Stomach (tissue), 8 donors: ENCODE measurements at regions not wholly inside any gene's neighbourhood (a gene's known extent, or its start where the extent isn't known, plus 50 kb on each side); places are given as distances from the start of the nearest gene placed in this dataset.

Source experiments
- DNase-seq, 2 donors: peaks; one replicate each; pipeline versions ENCODE4 v3.0.0 to v3.0.0-alpha.2; 2013 to 2019
- H3K27ac ChIP-seq, 5 donors: fragments of 200-600 bp in 4 of 5; sonication (generic) in 4 of 5; one replicate each; pipeline ENCODE4 v1.5.1; 2013 to 2019; ENCODE audit warnings: mild to moderate bottlenecking in 1 of 5, moderate library complexity in 1 of 5
- H3K27me3 ChIP-seq, 3 donors: fragments of 200-600 bp; sonication (generic); one replicate each; pipeline ENCODE4 v1.5.1; 2017 to 2019; ENCODE audit warnings: mixed run types in 1 of 3
- H3K36me3 ChIP-seq, 4 donors: fragments of 200-600 bp; sonication (generic); 1 replicate in 3 of 4; 2 replicates in 1 of 4; pipeline ENCODE4 v1.5.1; 2016 to 2019
- H3K4me1 ChIP-seq, 4 donors: fragments of 200-600 bp; sonication (generic); one replicate each; pipeline ENCODE4 v1.5.1; 2016 to 2019
- H3K4me3 ChIP-seq, 4 donors: fragments of 200-600 bp; sonication (generic) in 3 of 4; one replicate each; pipeline ENCODE4 v1.5.1; 2016 to 2019; ENCODE audit warnings: mild to moderate bottlenecking in 1 of 4
- H3K9me3 ChIP-seq, 4 donors: fragments of 200-600 bp; sonication (generic); one replicate each; pipeline ENCODE4 v1.5.1; 2016 to 2019
- EP300 ChIP-seq: sonication (generic); formaldehyde crosslinking; IDR thresholded peaks from one replicate; pipeline ENCODE4 v1.6.1; 2017; ENCODE audit warnings: antibody characterized with exemption
- POLR2A ChIP-seq, 4 donors: fragments of 450-650 bp; IDR thresholded peaks; one replicate each; pipeline ENCODE4 v1.6.1; 2016; ENCODE audit warnings: antibody characterized with exemption in 4 of 4, control low read depth in 2 of 4, mild to moderate bottlenecking in 1 of 4, moderate library complexity in 1 of 4
- POLR2AphosphoS5 ChIP-seq, 3 donors: sonication (generic); formaldehyde crosslinking; IDR thresholded peaks; one replicate each; pipeline ENCODE4 v1.6.1; 2016; ENCODE audit warnings: antibody characterized with exemption in 3 of 3
- WGBS, 5 donors: extraction: QIAGEN DNeasy Blood & Tissue Kit in 3 of 5; methylation state at CpG; one replicate each; pipeline versions ENCODE4 v1.1.5 to v1.1.7; 2013 to 2018; 5-methylcytosine and 5-hydroxymethylcytosine counted together
- intact Hi-C: fragments of 100-400 bp; cut with DNase I; formaldehyde crosslinking; loops from one replicate; pipeline ENCODE4 v1.15.1; 2023; ENCODE audit warnings: low total_unique reads
- TF ChIP-seq, protein P1 (sequence below), 7 experiments: fragments of 450-650 bp in 4 of 7; fragments of 200-600 bp in 3 of 7; sonication (generic) in 3 of 7; IDR thresholded peaks; one replicate each; pipeline ENCODE4 v1.5.1; 2016 to 2019; ENCODE audit warnings: antibody characterized with exemption in 7 of 7, control low read depth in 2 of 7, mild to moderate bottlenecking in 1 of 7
- donor health status: healthy with polysubstance abuse.
- donor health status: Bipolar disorder and iron deficiency.
- donor health status: healthy.

DNA sequence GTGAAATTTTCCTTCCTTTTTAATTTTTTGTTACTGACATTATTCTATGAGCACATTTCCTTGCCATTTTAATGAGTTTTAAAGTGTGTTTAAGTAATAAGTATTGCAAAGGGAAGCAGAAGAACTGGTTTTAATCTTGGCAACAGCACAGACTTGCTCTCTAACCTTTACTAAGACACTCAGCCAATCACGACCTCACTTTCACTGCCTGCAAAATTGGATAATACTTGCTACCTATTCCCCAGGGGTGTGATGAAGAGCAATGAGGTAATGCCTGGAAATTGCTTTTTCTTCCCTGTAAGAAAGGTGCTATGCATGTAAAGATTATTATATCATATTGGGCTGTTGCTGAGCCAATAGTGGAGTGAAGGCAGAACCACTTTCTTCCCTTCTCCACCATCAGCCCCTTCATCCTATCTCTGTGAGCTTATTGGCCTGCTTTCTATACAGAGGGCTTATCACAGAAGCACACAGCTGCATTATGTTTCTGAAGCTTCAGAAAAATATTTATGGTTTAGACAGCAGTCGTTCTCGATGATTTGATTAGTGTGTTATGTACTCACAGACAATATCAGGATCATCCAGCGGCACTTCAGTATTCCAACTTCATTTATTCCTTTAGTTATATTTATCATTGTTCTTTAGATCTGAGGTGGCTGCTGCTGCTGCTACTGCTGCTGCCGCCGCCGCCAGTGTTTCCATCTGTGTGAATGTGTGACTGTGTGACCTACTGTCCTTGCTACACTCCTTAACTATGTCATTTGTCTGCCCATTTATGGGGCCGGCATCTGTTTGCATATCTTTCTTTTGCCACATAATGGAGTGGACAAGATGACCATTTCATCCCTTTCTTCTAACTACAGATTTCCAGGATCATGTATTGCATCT, 255.1 kb downstream of the C4orf33 start:
- no peak overlapping the region for H3K27ac ChIP-seq
- peak in 1 of 2 donors; percentile 57 for DNase-seq
- no peaks in the 10 kb centered on the region for H3K36me3 ChIP-seq
- intact Hi-C loops: no loop called here
- no peaks in the 10 kb centered on the region for H3K9me3 ChIP-seq
- peaks cover 0 to 8% (median 0%) of the 10 kb centered on the region in 3 donors for H3K27me3 ChIP-seq
- no peak overlapping the region for H3K4me3 ChIP-seq
- peaks cover 0 to 9% (median 0%) of the 10 kb centered on the region in 4 donors for H3K4me1 ChIP-seq
- WGBS, 5 donors: 63 to 70% (median 67%) methylated on average over 8 of the region's 8 CpGs
- TF ChIP-seq POLR2AphosphoS5 (IDR thresholded peaks at IDR 0.05) (no peak), EP300 (no peak), POLR2A (IDR thresholded peaks at IDR 0.05) (no peak)
- TF ChIP-seq, protein P1, sequence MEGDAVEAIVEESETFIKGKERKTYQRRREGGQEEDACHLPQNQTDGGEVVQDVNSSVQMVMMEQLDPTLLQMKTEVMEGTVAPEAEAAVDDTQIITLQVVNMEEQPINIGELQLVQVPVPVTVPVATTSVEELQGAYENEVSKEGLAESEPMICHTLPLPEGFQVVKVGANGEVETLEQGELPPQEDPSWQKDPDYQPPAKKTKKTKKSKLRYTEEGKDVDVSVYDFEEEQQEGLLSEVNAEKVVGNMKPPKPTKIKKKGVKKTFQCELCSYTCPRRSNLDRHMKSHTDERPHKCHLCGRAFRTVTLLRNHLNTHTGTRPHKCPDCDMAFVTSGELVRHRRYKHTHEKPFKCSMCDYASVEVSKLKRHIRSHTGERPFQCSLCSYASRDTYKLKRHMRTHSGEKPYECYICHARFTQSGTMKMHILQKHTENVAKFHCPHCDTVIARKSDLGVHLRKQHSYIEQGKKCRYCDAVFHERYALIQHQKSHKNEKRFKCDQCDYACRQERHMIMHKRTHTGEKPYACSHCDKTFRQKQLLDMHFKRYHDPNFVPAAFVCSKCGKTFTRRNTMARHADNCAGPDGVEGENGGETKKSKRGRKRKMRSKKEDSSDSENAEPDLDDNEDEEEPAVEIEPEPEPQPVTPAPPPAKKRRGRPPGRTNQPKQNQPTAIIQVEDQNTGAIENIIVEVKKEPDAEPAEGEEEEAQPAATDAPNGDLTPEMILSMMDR (IDR thresholded peaks at IDR 0.05): no peak

DNA sequence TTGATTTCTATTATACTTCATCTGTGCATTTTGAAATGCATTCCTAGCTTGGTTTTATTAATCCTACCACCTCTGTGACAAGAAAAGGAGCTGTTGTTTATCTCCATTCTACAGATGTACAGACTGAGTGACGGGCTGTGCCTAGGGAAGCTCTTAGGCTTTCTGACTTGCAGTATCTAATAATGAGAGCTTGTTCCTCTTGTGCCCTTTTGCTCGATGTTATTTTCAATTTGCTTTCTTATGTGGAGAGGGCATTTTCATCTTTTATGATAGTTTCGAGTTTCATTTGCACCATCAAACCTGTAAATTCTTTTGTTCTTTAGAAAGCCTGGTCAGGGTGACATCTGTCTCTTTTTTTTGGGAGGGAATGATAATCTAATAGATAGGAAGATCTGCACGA, 256.5 kb downstream of the C4orf33 start:
- TF ChIP-seq, protein P1 (IDR thresholded peaks at IDR 0.05): no peak
- no peak for TF ChIP-seq POLR2A (IDR thresholded peaks at IDR 0.05)
- no peak for TF ChIP-seq POLR2AphosphoS5 (IDR thresholded peaks at IDR 0.05)
- no peak for TF ChIP-seq EP300
- H3K36me3 ChIP-seq: no peaks in the 10 kb centered on the region
- H3K9me3 ChIP-seq: no peaks in the 10 kb centered on the region
- H3K27ac ChIP-seq: no peak overlapping the region
- 72 to 79% (median 77%) methylated on average over 4 of the region's 4 CpGs for WGBS, 5 donors
- no peak overlapping the region for H3K4me3 ChIP-seq
- intact Hi-C loops: no loop called here
- peaks cover 0 to 8% (median 0%) of the 10 kb centered on the region in 3 donors for H3K27me3 ChIP-seq
- H3K4me1 ChIP-seq: peaks cover 0 to 11% (median 0%) of the 10 kb centered on the region in 4 donors
- DNase-seq: no peak

DNA sequence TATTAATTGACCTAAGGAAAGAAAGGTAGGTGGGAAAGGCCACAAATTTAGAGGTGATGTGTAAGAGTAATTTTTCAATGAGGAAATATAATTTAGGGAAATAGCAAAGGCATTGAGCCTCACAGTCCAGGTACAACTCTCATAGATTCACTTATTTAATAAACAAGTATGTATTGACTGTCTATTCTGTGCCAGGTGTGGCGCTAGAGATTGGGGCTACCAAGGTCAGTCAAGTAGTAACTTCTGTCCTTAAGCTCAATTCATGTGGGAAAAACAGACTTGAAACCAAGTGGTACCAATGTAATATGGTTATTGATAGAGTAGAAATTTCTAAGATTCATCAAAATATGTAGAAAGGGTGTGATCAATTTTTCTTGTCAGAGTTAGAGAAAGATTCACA, 257.5 kb downstream of the C4orf33 start:
- no peak overlapping the region for H3K27ac ChIP-seq
- no peaks in the 10 kb centered on the region for H3K36me3 ChIP-seq
- H3K4me3 ChIP-seq: no peak overlapping the region
- DNase-seq: no peak
- 74 to 90% (median 85%) methylated on average over 1 of the region's 1 CpG for WGBS, 5 donors
- H3K4me1 ChIP-seq: peaks cover 0 to 11% (median 0%) of the 10 kb centered on the region in 4 donors
- intact Hi-C loops: no loop called here
- H3K9me3 ChIP-seq: no peaks in the 10 kb centered on the region
- TF ChIP-seq POLR2A (IDR thresholded peaks at IDR 0.05): no peak
- TF ChIP-seq, protein P1 (IDR thresholded peaks at IDR 0.05): no peak
- no peak for TF ChIP-seq POLR2AphosphoS5 (IDR thresholded peaks at IDR 0.05)
- no peak for TF ChIP-seq EP300
- peaks cover 0 to 8% (median 0%) of the 10 kb centered on the region in 3 donors for H3K27me3 ChIP-seq

DNA sequence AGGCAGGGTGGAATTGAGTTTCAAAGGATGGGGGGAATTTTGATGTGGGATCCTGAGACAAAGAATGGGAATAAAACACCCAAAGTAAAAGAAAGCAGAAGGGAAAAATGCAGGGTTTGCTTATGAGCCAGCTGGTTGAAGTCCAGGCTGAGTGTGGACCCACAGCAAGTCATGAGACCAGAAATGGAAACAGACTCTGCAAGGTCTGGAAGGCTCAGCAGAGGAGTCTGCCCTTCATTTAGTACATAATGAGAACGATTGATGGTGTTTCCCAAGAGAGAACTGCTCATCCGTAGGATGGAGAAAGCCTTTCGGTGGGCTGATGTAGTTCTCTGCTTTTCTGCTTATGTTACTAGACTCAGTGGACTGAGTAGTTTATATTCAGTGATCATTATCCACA, 259.1 kb downstream of the C4orf33 start:
- Histone ChIP-seq H3K36me3 (no peaks in the 10 kb centered on the region), H3K9me3 (no peaks in the 10 kb centered on the region), H3K4me3 (no peak overlapping the region), H3K27me3 (peaks cover 0 to 8% (median 0%) of the 10 kb centered on the region in 3 donors), H3K4me1 (peaks cover 0 to 11% (median 0%) of the 10 kb centered on the region in 4 donors), H3K27ac (no peak overlapping the region)
- intact Hi-C loops: no loop called here
- 69 to 85% (median 79%) methylated on average over 3 of the region's 3 CpGs for WGBS, 5 donors
- DNase-seq: no peak
- no peak for TF ChIP-seq POLR2AphosphoS5 (IDR thresholded peaks at IDR 0.05)
- no peak for TF ChIP-seq POLR2A (IDR thresholded peaks at IDR 0.05)
- TF ChIP-seq, protein P1 (IDR thresholded peaks at IDR 0.05): no peak
- TF ChIP-seq EP300: no peak
